BLaER1 (cell line): ENCODE measurements at regions not wholly inside any gene's neighbourhood (a gene's known extent, or its start where the extent isn't known, plus 50 kb on each side); places are given as distances from the start of the nearest gene placed in this dataset.

Source experiments
- H3K27ac ChIP-seq: shearing (Covaris generic); formaldehyde crosslinking; 2 replicates; pipeline ENCODE4 v1.8.1; 2022
- H3K27me3 ChIP-seq: shearing (Covaris generic); formaldehyde crosslinking; 2 replicates; pipeline ENCODE4 v1.8.1; 2022
- H3K36me3 ChIP-seq: shearing (Covaris generic); formaldehyde crosslinking; 2 replicates; pipeline ENCODE4 v1.8.1; 2022
- H3K4me1 ChIP-seq: shearing (Covaris generic); formaldehyde crosslinking; 2 replicates; pipeline ENCODE4 v1.8.1; 2022
- H3K4me2 ChIP-seq: shearing (Covaris generic); formaldehyde crosslinking; 2 replicates; pipeline ENCODE4 v1.8.1; 2022
- H3K4me3 ChIP-seq: shearing (Covaris generic); formaldehyde crosslinking; 2 replicates; pipeline ENCODE4 v1.8.1; 2022
- H3K9ac ChIP-seq: shearing (Covaris generic); formaldehyde crosslinking; 2 replicates; pipeline ENCODE4 v1.8.1; 2022
- H3K9me3 ChIP-seq: shearing (Covaris generic); formaldehyde crosslinking; 2 replicates; pipeline ENCODE4 v1.8.1; 2022
- H4K20me1 ChIP-seq: shearing (Covaris generic); formaldehyde crosslinking; 2 replicates; pipeline ENCODE4 v1.8.1; 2022
- Cebpa-rat ChIP-seq: shearing (Covaris generic); IDR thresholded peaks from 2 replicates; pipeline ENCODE4 v1.8.1; 2022

DNA sequence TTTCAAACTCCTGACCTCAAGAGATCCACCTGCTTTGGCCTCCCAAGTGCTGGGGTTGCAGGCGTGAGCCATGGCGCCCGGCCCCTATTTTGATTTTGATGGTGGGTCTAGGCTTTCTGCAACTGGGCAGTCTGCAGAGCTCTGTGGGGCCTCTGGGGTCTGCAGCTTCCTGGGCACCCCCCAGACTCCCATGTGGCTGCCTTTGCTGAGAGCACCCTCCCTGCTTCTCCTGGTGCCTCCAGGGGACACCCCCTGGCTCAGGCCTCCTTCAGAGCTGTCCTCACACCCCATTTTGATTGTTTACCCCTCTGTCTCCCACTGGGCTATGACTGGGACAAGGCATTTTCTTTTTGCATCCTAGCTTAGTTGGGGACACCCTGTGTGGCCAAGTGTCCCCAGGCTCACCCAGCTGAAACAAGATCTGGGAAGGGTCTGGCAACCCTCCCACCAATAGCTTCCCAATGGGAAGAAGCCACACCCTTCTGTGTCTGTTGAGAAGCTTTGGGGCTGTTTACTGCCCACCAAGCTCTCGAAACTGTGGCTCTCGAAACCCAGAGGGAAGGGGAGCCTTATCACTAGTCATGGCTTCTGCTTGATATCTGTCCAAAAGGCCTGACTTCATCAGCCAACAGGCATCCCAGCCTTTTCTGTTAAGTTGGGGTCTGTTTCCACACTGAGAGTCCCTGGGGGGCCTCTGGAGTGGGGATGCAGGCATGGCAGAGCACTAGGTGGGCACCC is 204.4 kb upstream of the IER5L start:
- no peak for TF ChIP-seq Cebpa-rat
- Histone ChIP-seq H3K27me3 (peaks cover 24% of the 10 kb centered on the region), H3K4me2 (peak overlapping the region; percentile 99), H3K9ac (no peak overlapping the region), H3K36me3 (no peaks in the 10 kb centered on the region), H3K9me3 (no peaks in the 10 kb centered on the region), H3K27ac (peak overlapping the region; percentile 91; the same call in 1 of the 2 replicates), H3K4me1 (peaks cover 65% of the 10 kb centered on the region), H4K20me1 (no peaks in the 10 kb centered on the region), H3K4me3 (peak overlapping the region; percentile 69; the same call in 1 of the 2 replicates)

DNA sequence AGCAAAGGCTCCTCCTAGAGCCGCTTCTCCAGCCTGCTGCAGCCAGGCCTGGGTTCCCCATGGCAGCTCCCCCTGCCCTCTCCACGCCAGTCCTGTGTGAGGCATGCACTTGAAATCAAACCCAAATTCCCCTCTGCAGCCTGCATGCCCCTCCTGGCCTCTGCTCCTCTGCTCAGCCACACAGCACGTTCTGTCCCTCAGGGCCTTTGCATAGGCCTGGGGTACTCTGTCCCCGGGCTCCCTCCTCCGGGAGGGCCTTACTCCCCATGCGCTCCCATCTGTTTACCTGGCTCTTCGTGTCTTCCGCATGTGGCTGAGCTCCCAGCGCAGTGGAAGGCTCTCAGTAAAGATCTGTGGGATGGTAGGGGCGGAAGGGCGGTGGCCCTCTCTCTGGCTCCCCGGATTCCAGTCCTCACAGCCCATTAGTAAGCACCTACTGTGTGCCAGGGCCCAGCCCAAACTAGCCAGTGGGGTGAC is 203.5 kb upstream of the IER5L start:
- Histone ChIP-seq H3K9ac (no peak overlapping the region), H3K4me2 (no peak overlapping the region), H3K27ac (no peak overlapping the region), H3K27me3 (peaks cover 30% of the 10 kb centered on the region), H3K4me1 (peaks cover 59% of the 10 kb centered on the region), H3K4me3 (no peak overlapping the region), H4K20me1 (no peaks in the 10 kb centered on the region), H3K9me3 (no peaks in the 10 kb centered on the region), H3K36me3 (no peaks in the 10 kb centered on the region)
- TF ChIP-seq Cebpa-rat = no peak

DNA sequence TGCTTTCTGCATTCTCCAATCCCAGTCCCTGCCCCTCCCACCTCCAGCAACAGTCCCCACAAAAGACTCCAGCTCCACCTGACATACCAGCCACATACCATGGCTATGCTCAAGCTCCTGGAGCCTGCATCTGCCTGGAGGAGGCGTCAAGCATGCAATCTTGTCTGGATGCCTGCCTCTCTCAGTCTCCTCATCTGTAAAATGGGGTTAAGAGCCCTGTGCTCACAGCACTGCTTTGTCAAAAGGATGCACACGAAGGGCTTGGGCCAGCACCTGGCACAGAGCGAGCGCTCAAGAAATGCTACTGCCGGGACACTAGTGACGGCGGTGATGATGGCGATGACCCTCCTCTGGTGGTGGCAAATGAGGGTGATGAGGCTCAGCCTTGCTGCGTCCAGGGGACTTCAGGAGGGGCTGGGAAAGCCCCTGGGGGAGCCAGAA is 202.9 kb upstream of the IER5L start:
- Histone ChIP-seq H3K36me3 (no peaks in the 10 kb centered on the region), H3K9me3 (no peaks in the 10 kb centered on the region), H4K20me1 (no peaks in the 10 kb centered on the region), H3K4me2 (no peak overlapping the region), H3K27ac (no peak overlapping the region), H3K9ac (no peak overlapping the region), H3K4me3 (no peak overlapping the region), H3K27me3 (peaks cover 30% of the 10 kb centered on the region), H3K4me1 (peaks cover 54% of the 10 kb centered on the region)
- no peak for TF ChIP-seq Cebpa-rat

DNA sequence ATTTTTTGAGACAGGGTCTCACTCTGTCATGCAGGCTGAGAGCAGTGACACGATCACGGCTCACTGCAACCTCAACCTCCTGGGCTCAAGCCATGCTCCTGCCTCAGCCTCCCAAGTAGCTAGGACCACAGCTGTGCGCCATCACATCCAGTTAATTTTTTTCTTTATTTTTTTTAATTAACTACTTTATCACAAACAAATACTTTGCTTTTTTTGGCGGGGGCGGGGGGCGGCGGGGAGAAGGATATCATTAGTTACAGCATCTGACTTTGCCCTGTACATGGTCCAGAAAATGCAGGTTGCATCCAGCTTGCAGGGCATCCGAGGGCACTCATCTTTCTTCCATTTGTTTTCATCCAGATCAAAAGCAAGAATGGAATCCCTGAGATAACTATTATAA is 201.8 kb upstream of the IER5L start:
- Histone ChIP-seq H3K4me2 (no peak overlapping the region), H3K4me3 (no peak overlapping the region), H3K4me1 (peaks cover 43% of the 10 kb centered on the region), H3K9ac (no peak overlapping the region), H3K27ac (no peak overlapping the region), H3K9me3 (peaks cover 2% of the 10 kb centered on the region), H3K36me3 (no peaks in the 10 kb centered on the region), H4K20me1 (no peaks in the 10 kb centered on the region), H3K27me3 (peaks cover 30% of the 10 kb centered on the region)
- TF ChIP-seq Cebpa-rat = no peak

DNA sequence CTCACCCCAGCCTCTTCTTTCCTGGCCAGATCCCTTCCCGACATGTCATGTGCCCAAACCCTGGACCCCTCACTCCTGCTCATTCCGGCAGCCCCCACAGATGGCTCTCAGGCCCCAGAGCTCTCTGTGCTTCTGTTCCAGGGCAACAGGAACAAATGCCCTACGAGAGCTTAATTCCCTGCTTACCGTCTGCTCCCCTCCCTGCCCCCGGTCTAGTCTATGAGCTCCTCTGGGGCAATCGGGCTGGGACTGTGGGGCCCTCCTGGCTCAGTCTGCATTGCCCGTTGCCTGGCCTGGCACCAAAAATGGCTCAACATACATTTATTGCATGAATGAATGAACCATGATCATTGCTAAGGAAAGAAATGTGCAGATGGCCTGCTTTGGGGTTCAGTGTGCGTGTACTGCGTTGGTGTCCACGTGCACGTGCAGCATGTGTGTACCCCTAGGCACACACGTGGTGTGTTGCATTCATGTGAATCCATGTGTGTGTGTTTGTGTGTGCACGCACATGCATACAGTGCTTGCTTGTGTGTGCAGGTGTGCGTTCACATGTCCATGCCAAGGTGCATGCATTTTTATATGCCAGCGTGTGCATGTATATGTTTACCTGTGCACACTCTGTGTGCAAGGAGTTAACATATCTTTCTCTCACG is 201.2 kb upstream of the IER5L start:
- no peak overlapping the region for H3K27ac ChIP-seq
- H3K4me3 ChIP-seq = no peak overlapping the region
- H3K4me1 ChIP-seq = peaks cover 37% of the 10 kb centered on the region
- no peaks in the 10 kb centered on the region for H3K36me3 ChIP-seq
- no peak overlapping the region for H3K9ac ChIP-seq
- no peaks in the 10 kb centered on the region for H4K20me1 ChIP-seq
- peaks cover 8% of the 10 kb centered on the region for H3K9me3 ChIP-seq
- no peak for TF ChIP-seq Cebpa-rat
- H3K4me2 ChIP-seq = no peak overlapping the region
- H3K27me3 ChIP-seq = peaks cover 30% of the 10 kb centered on the region

DNA sequence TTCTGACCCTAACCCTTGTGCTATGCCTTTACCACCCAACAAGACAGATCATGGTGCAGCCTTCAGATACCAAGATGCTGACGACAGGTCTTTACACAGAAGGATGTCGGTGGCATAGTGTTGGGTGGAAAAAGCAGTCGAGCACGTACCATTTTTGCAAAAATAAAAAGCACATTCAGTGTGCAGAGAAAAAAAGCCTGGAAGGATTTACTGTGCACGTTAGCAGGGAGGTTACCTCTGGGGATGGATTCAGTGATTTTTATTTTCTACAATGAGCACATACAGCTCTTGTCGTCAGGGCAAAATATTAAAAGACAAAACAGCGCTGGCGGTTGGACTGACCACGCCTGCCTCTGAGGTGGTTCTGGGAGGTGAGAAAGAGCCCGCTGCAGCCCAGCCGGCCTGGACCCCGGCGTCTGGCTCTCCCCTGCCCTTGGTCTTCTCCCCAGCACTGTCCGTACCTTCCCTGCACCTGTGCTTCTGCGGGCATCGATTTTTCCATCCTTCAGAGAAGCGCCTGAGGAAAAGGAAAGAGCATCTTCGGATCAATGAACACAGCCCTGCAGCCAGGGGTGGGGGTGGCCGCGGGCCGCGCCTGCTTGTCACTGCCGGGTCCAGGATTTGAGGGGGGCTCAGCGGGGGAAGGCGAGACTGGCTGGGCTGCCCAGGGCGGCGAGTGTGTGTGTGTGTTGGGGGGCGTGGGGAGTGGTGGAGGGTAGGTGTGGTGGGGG is 200.0 kb upstream of the IER5L start:
- H3K4me1 ChIP-seq = peaks cover 28% of the 10 kb centered on the region
- peaks cover 30% of the 10 kb centered on the region for H3K27me3 ChIP-seq
- H3K9ac ChIP-seq = no peak overlapping the region
- no peaks in the 10 kb centered on the region for H4K20me1 ChIP-seq
- H3K4me3 ChIP-seq = no peak overlapping the region
- no peaks in the 10 kb centered on the region for H3K36me3 ChIP-seq
- H3K27ac ChIP-seq = no peak overlapping the region
- no peak for TF ChIP-seq Cebpa-rat
- H3K4me2 ChIP-seq = peak overlapping the region; percentile 36
- H3K9me3 ChIP-seq = peaks cover 8% of the 10 kb centered on the region

DNA sequence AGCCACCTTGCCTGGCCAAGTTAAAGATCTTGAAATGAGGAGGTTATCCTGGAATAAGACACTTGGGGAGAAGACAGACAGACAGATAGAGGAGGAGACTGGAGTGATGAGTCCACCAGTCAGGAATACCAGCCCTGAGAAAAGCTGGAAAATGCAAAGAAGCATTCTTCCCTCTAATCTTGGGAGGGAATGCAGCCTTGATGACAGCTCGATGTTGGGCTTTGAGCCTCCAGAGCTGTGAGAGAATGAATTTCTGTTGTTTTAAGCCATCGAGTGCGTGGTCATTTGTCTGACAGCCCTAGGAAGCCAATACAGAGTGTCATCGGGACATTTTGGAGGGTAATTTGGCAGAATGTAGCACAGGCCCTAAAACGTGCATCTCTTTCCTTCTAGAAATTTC is 199.1 kb upstream of the IER5L start:
- Histone ChIP-seq H3K4me2 (no peak overlapping the region), H3K27ac (no peak overlapping the region)

DNA sequence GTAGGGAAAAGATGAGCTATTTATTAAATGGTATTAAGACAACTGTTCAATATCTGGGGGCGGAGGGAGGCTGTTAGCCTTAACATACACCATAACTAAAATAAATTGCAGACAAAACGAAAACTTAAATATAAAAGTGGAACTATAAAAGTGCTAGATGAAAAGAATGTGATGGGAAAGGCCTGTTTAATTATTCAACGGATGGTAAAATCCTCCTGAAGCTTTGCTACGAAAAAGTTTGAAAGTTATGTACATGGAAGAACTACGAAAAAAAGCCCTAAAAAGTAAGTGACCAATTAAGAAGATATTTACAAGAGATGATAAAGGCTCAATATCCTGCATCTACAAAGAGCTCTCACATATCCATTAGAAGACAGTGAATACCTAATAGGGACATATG is 197.8 kb upstream of the IER5L start:
- Histone ChIP-seq H3K9me3 (peaks cover 14% of the 10 kb centered on the region), H4K20me1 (no peaks in the 10 kb centered on the region), H3K4me1 (peaks cover 16% of the 10 kb centered on the region), H3K27ac (no peak overlapping the region), H3K4me2 (no peak overlapping the region), H3K9ac (no peak overlapping the region), H3K27me3 (peaks cover 30% of the 10 kb centered on the region), H3K36me3 (no peaks in the 10 kb centered on the region), H3K4me3 (no peak overlapping the region)
- TF ChIP-seq Cebpa-rat = no peak

More for the DNA sequence above, 199.1 kb upstream of the IER5L start:
- no peak overlapping the region for H3K4me3 ChIP-seq
- peaks cover 30% of the 10 kb centered on the region for H3K27me3 ChIP-seq
- TF ChIP-seq Cebpa-rat = no peak
- H3K9me3 ChIP-seq = peaks cover 8% of the 10 kb centered on the region
- H3K36me3 ChIP-seq = no peaks in the 10 kb centered on the region
- H4K20me1 ChIP-seq = no peaks in the 10 kb centered on the region
- H3K9ac ChIP-seq = no peak overlapping the region
- H3K4me1 ChIP-seq = peaks cover 19% of the 10 kb centered on the region

DNA sequence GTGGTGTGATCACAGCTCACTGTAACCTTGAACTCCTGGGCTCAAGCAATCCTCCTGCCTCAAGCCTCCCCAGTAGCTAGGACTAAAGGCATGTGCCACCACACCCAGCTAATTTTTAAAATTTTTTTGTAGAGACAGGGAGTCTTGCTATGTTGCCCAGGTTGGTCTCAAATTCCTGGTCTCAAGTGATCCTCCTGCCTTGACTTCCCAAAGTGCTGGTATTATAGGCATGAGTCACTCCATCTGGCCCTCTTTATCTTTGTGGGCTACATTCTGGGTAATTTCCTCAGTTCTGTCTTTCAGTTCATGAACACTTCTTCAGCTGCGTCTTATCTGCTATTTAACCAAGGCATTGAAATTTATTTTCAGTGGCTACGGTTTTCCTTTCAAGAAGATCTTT is 196.6 kb upstream of the IER5L start:
- Histone ChIP-seq H3K4me2 (no peak overlapping the region), H3K36me3 (no peaks in the 10 kb centered on the region)
- TF ChIP-seq Cebpa-rat = no peak

DNA sequence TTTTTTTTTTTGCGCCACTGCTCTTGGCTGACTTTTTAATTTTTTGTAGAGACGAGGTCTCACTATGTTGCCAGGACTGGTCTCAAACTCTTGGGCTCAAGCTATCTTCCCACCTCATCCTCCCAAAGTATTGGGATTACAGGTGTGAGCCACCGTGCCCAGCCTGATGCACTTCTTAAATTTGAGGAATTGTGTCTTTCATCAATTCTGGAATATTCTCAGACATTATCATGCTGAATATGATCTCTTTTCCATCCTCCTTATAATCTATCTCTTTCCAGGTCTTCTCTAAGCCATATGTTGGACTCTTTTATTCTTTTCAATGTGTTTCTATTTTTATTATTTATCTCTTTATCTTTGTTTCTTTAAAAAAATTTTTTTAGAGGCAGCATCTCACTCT is 196.2 kb upstream of the IER5L start:
- Histone ChIP-seq H3K36me3 (no peaks in the 10 kb centered on the region), H3K27ac (no peak overlapping the region), H3K9me3 (peaks cover 30% of the 10 kb centered on the region), H3K9ac (no peak overlapping the region), H3K4me1 (peaks cover 16% of the 10 kb centered on the region), H3K4me2 (no peak overlapping the region), H3K27me3 (peaks cover 24% of the 10 kb centered on the region), H4K20me1 (no peaks in the 10 kb centered on the region), H3K4me3 (no peak overlapping the region)
- no peak for TF ChIP-seq Cebpa-rat

More for the DNA sequence above, 196.6 kb upstream of the IER5L start:
- Histone ChIP-seq H4K20me1 (no peaks in the 10 kb centered on the region), H3K9ac (no peak overlapping the region), H3K27ac (no peak overlapping the region), H3K4me3 (no peak overlapping the region), H3K4me1 (peaks cover 16% of the 10 kb centered on the region), H3K9me3 (peaks cover 26% of the 10 kb centered on the region), H3K27me3 (peaks cover 28% of the 10 kb centered on the region)
